ENCODE measurements at regions not wholly inside any gene's neighbourhood (a gene's known extent, or its start where the extent isn't known, plus 50 kb on each side); places are given as distances from the start of the nearest gene placed in this dataset.

- DNase-seq (ENCODE audit: low spot score): peak; percentile 50
Measured at GRCh38 chr2:41934329-41934958, 113.4 kb upstream of the PKDCC start.

DNA sequence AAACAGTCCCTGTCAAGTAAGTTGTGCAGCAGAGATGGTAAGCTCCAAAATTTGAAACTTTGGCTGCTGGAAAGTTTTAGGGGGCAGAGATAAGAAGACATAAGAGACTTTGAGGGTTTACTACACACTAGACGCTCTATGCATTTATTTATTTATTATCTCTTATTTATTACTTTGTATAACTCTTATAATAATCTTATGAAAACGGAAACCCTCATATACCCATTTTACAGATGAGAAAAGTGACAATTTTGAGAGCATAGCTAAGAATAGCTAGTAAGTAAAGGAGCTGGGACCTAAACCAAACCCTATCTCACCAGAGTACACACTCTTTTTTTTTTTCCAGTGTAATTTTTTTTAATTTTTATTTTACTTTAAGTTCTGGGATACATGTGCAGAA is 112.8 kb upstream of the PKDCC start:
- no peak for DNase-seq (ENCODE audit: low spot score)

DNA sequence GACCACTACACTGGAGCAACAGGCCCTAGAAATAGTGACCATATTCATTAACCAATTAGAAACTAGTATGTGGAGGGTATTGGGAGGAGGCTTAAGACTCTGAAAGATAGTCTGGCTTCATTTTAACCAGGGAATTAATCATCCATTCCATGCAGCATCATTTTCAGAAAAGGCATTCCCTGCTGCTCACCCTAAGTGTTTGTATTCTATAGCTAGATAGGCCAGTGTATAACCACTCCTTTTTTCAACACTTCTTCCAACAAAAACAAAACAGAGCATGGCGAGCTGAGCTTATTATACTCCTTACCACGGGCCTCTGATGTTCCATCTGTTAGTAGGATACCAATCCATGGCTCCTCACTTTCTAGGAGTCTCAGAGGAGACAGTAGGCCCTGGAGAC is 112.0 kb upstream of the PKDCC start:
- no peak for DNase-seq (ENCODE audit: low spot score)

DNA sequence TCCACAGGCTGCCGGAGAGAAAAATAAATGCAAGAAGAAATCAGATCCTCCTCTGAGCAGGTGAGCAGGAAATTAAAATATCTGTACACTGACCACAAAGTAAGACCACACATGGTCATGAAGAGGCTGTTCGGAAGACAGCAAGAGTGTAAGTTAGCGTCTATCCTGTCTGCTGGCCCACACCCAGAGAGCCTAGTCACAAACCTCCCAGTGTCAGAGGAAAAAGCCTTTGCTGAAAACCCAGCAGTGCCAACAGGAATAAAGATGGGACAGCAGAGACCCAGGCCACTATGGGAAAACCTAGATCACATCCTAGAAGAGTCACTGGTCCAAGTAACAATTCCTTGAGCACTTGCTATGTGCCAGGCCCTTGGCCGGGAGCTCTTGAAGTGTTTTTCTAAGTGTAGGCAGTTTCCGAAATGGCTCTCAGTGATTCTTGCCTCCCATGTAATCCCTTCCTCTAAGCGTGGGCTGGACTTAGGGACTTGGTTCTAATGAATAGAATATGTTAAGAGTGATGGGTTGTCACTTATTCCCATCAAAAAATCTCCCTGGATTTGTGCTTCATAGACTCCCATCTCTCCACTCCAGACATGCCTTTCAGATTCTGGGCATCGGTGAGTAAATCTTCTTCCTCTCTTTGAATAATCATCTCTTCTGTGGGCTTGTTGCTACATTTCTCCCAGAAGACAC is 110.9 kb upstream of the PKDCC start:
- DNase-seq (ENCODE audit: low spot score): no peak

DNA sequence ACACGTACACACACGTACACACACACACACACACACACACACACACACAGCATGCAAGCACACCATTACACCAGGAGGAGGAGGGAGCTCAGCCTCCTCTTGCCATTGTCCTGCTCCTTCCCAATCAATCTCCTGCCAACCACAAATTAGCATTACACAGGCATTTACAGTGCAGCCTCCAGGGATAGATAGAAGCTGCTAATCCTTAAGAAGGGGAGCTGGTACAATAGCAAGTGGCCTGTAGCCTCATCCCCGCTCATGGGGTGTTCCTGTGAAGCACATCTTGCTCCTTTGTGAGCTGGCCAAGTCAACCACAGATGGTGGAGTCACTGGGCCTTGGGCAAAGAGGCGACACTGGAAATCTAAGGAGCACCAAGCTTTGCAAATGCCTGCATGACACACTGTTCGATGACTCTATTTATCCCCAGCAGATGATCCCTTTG is 110.3 kb upstream of the PKDCC start:
- no peak for DNase-seq (ENCODE audit: low spot score)

GRCh38 chr2:41937921-41938708 is 109.7 kb upstream of the PKDCC start:
- no peak for DNase-seq (ENCODE audit: low spot score)

GRCh38 chr2:41940060-41940744 is 107.6 kb upstream of the PKDCC start:
- no peak for DNase-seq (ENCODE audit: low spot score)

DNA sequence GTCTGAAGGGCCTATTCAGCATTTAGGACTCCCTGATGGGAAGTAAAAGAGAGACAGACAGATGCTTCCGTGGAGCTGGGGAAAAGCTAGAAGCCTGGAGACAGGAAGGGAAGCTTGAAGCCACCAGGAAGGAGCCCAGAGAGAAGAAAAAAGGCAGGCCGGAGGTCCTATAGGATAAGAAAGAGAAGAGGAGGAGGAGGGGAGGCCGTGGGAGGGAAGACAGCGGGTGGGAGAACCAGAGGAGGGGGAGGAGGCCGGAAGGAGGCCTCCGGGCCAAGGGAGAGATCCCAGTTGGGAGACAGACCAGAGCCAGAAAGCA is 107.1 kb upstream of the PKDCC start:
- DNase-seq (ENCODE audit: low spot score): no peak

DNA sequence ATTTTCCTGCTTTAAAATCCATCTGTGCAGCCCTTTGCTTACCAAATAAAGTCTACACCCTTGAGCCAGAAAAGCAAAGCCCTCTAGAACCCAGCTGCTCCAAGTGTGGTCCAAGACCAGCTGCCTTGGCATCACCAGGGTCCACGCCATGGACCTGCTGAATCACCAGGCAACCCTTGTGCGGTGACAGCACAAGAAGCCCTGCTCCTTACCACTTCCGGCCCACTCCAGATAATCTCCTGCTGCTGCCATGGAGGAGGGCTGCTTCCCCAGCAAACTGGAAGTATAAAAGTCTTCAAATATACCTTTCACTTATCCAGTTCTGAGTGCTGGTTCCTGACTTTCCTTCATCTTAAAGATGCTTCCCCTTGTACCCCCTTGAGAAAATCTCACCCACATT is 106.0 kb upstream of the PKDCC start:
- DNase-seq (ENCODE audit: low spot score): no peak

DNA sequence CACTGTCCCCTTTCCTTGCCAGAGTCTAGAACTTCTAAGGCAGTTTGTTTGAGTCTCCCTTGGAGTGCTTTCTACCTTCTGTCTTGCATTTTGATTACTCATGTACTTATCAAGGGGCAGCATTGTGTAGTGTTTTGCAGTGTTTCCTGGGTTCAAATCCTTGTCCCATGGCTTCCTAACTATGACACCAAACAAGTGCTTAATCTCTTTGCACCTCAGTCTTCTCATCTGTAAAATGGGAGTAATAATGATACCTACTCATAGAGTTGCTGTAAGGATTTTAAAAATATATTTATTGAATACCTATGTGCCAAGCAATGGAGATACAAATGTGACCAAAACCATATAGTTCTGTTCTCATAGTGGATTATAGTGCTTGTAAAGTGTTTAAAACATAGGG is 105.5 kb upstream of the PKDCC start:
- DNase-seq (ENCODE audit: low spot score): no peak

DNA sequence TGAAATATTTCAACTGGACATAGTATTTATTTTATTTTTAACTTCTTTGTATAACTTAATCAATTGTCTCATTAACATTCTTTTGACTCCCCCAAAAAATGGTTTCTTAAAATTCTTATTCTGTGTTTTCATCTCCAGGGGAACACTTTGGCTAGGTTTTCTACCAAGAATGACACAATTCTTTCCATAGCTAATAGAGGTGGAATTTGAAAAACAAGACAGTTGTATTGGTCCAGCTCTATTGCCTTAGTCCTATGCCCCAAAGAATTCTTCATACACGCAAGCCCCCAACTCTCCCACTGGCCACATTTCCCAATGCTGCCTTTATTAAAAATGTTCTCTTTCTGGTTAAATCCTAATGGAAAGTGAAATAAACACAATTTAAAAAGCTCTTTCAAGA is 104.7 kb upstream of the PKDCC start:
- no peak for DNase-seq (ENCODE audit: low spot score)

GRCh38 chr2:41944220-41944880 is 103.5 kb upstream of the PKDCC start:
- DNase-seq (ENCODE audit: low spot score): no peak

- DNase-seq (ENCODE audit: low spot score): no peak
Measured at GRCh38 chr2:41947701-41948396, 100.0 kb upstream of the PKDCC start.

DNA sequence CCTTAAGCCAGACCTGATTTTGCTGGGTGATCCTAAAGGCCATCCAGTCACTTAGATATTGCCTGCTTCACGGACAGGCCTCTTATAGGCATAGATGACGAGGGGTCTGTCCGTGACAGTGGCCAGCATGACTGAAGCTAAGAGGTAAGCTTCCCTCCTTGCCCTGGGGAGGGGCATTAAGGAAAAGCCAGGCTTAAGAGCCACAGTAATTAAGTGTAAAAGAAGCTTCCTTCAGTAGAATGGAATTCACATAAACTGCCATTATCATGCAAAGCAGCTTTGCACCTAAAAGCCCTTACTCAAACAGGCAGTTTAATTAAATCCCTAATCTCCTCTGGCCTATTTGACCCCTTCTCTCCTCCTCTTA is 99.4 kb upstream of the PKDCC start:
- DNase-seq (ENCODE audit: low spot score): no peak

- no peak for DNase-seq (ENCODE audit: low spot score)
Measured at GRCh38 chr2:41949091-41949882, 98.5 kb upstream of the PKDCC start.

GRCh38 chr2:41949883-41950665 is 97.7 kb upstream of the PKDCC start:
- no peak for DNase-seq (ENCODE audit: low spot score)

DNA sequence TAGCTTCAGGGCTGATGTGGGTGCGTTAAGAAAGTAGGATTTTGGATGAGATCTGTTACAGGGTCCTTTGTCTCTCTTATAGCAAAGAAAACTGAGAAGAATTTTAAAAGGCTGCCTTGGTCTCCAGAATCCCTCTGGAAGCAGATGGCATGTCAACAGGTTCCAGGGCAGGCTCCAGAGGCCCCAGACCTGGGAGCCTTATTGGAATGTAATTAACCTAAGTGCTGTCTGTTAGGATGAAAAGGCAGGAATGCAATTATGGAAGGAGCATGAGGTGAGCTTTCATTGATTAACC is 97.2 kb upstream of the PKDCC start:
- no peak for DNase-seq (ENCODE audit: low spot score)

DNA sequence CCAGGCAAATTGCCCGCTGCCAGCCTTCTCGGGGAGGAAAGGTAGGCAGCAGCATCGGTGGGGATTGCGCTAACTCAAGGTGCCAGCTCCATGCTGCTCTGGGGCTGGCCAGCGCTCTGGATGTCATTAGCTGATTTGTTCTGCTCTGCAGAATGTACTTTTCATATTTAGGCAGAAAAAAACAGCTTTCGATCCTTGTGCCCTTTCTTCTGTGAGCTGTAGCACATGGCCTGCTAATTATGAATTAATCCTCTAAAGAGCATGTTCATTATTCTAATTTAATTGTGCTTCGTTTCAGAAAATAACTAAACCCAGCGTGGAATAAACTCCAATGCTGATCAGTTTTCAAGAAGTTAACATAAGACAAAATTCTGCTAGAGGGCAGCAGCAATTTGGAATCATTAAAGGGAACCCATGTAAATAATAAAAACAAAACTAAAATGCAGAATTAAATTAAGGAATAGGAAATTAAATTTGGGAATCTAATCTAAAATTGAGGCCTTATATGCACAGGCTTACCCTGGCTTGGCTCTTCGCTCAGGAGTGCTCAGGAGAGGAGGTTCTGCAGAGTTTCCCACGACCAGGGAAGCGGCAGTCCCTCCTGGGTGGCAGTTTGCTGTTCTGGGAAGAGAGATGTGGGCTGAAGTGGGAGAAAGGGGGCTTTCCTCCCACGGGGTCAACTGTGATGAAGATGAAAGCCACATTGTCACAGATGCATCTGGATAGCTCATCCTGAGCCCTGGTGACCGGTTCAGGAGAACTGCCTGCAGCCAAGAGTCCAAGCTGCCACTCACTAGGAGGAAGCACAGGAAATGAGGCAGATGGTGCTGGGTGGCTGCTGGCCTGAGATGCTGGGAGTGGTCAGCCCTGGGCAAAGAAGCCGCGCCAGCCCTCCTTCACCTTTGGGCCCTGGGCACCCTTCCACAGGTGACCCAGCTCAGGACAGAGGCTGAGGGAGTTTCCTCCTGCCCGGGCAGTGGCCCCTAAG is 93.2 kb upstream of the PKDCC start:
- DNase-seq (ENCODE audit: low spot score): no peak
